ENCODE measurements at regions not wholly inside any gene's neighbourhood (a gene's known extent, or its start where the extent isn't known, plus 50 kb on each side); places are given as distances from the start of the nearest gene placed in this dataset.

- DNase-seq: peak in 1 of 4 experiments; percentile 8
These were observed 195.7 kb downstream of the ADAMTS15 start for GRCh38 chr11:130644187-130644586.

GRCh38 chr11:130645164-130645842 lies 196.9 kb downstream of the ADAMTS15 start:
- DNase-seq: no peak

- DNase-seq: no peak
These were observed 197.4 kb downstream of the ADAMTS15 start for GRCh38 chr11:130645843-130646197.

GRCh38 chr11:130646881-130647280 lies 198.4 kb downstream of the ADAMTS15 start:
- DNase-seq: no peak

GRCh38 chr11:130647371-130647770 lies 198.9 kb downstream of the ADAMTS15 start:
- DNase-seq: no peak

GRCh38 chr11:130649801-130650200 lies 201.4 kb downstream of the ADAMTS15 start:
- DNase-seq: no peak

- DNase-seq: no peak
These were observed 202.1 kb downstream of the ADAMTS15 start for GRCh38 chr11:130650456-130651030.

GRCh38 chr11:130651066-130651855 lies 202.8 kb downstream of the ADAMTS15 start:
- DNase-seq: no peak

GRCh38 chr11:130652671-130653335 lies 204.4 kb downstream of the ADAMTS15 start:
- peak; percentile 57 to 68 (median 62) for DNase-seq

GRCh38 chr11:130653838-130654636 lies 205.6 kb downstream of the ADAMTS15 start:
- DNase-seq: no peak

- no peak for DNase-seq
These were observed 206.9 kb downstream of the ADAMTS15 start for GRCh38 chr11:130655300-130655699.

- peak in 3 of 4 experiments; percentile 19 to 45 (median 26) for DNase-seq
These were observed 218.4 kb downstream of the ADAMTS15 start for GRCh38 chr11:130666781-130667251.

GRCh38 chr11:130668751-130669150 lies 220.3 kb downstream of the ADAMTS15 start:
- DNase-seq: no peak

- no peak for DNase-seq
These were observed 221.8 kb downstream of the ADAMTS15 start for GRCh38 chr11:130670200-130670599.

- DNase-seq: no peak
These were observed 223.6 kb downstream of the ADAMTS15 start for GRCh38 chr11:130671801-130672700.

GRCh38 chr11:130672911-130673310 lies 224.5 kb downstream of the ADAMTS15 start:
- no peak for DNase-seq

- DNase-seq: no peak
These were observed 225.3 kb downstream of the ADAMTS15 start for GRCh38 chr11:130673698-130674097.

GRCh38 chr11:130674686-130675308 lies 226.4 kb downstream of the ADAMTS15 start:
- DNase-seq: no peak

GRCh38 chr11:130675371-130675821 lies 227.0 kb downstream of the ADAMTS15 start:
- DNase-seq: no peak

GRCh38 chr11:130675917-130676316 lies 227.5 kb downstream of the ADAMTS15 start:
- DNase-seq: no peak
